ENCODE measurements at regions not wholly inside any gene's neighbourhood (a gene's known extent, or its start where the extent isn't known, plus 50 kb on each side); places are given as distances from the start of the nearest gene placed in this dataset.
"Not testable (repeated sequence)": the region's sequence is repeated elsewhere in the genome, so short reads cannot be mapped to it uniquely, and the experiment has no call there.

DNA sequence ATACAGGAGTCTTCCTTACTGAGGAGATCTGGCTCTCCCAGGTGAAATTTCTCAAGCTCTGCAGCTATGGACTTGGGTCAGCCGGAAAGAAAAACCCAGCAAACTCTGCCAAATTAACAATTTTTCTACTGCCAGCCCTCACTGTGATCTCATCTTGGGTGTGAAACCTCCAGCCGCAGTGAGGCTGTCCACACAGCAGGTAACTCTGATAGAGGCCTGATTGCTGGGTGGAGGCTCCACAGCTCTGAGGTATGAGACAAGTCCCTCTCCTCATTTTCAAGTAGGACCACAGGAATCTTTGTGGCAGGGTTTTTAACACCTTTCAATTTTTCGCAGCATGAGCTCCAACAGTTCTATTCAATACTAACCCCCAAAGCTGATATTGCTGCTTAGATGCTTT is 430.6 kb upstream of the RAB6C start:
- Mint-ChIP-seq H3K4me3 (no peak overlapping the region), H3K36me3 (no peaks in the 10 kb centered on the region), H3K4me1 (no peaks in the 10 kb centered on the region), H3K9me3 (peaks cover 1 to 5% (median 2%) of the 10 kb centered on the region in 5 donors), H3K27me3 (no peaks in the 10 kb centered on the region), H3K27ac (no peak overlapping the region)
- H3K27ac ChIP-seq (ENCODE audit: low read depth, low read length) = no peak overlapping the region
- ChIA-PET CTCF (no interaction called here), POLR2A (no interaction called here)
- H3K9me3 ChIP-seq (ENCODE audit: low read length) = no peaks in the 10 kb centered on the region
- H3K4me3 ChIP-seq (ENCODE audit: low read length) = no peak overlapping the region
- H3K36me3 ChIP-seq (ENCODE audit: insufficient read depth, low read length) = no peaks in the 10 kb centered on the region
- no peak for DNase-seq
- H3K27me3 ChIP-seq (ENCODE audit: insufficient read depth, low read length, poor library complexity, severe bottlenecking) = no peaks in the 10 kb centered on the region
- no peaks in the 10 kb centered on the region for H3K4me1 ChIP-seq (ENCODE audit: insufficient read depth, low read length)

GRCh38 chr2:129550536-129550935 is 428.9 kb upstream of the RAB6C start:
- Mint-ChIP-seq H3K27me3 (no peaks in the 10 kb centered on the region), H3K9me3 (peaks cover 0 to 2% (median 2%) of the 10 kb centered on the region in 5 donors), H3K36me3 (no peaks in the 10 kb centered on the region), H3K4me1 (no peaks in the 10 kb centered on the region), H3K27ac (no peak overlapping the region), H3K4me3 (no peak overlapping the region)
- Histone ChIP-seq H3K4me1 (ENCODE audit: insufficient read depth, low read length) (no peaks in the 10 kb centered on the region), H3K27me3 (ENCODE audit: insufficient read depth, low read length, poor library complexity, severe bottlenecking) (no peaks in the 10 kb centered on the region), H3K27ac (ENCODE audit: low read depth, low read length) (no peak overlapping the region), H3K9me3 (ENCODE audit: low read length) (no peaks in the 10 kb centered on the region), H3K4me3 (ENCODE audit: low read length) (no peak overlapping the region), H3K36me3 (ENCODE audit: insufficient read depth, low read length) (no peaks in the 10 kb centered on the region)
- no peak for DNase-seq
- POLR2A ChIA-PET = no interaction called here
- CTCF ChIA-PET = interaction anchor here (0.6 kb wide), 1 partner anchor 32 kb away, joined by 3 read pairs; no protein-coding TSS in a partner anchor

DNA sequence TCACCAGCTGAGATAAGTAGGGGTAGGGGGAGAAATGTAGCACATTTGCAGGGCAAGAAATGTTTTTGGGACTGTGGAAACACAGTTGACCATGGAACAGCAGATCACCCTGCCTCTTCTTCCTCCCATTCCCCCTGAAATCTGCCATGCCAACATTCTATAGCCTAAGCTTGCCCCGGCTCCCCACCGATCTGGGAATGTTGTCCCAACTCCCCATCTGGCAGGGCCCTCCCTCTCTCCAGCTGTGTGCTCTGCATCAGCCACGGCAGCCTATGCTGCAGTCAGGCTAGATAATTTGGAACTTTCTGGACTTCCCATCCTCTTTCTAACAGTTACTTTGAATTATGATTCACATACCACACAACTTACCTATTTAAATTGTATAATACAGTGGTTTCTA is 425.1 kb upstream of the RAB6C start:
- Histone ChIP-seq H3K4me3 (ENCODE audit: low read length) (no peak overlapping the region), H3K9me3 (ENCODE audit: low read length) (no peaks in the 10 kb centered on the region), H3K27ac (ENCODE audit: low read depth, low read length) (no peak overlapping the region), H3K36me3 (ENCODE audit: insufficient read depth, low read length) (no peaks in the 10 kb centered on the region), H3K4me1 (ENCODE audit: insufficient read depth, low read length) (no peaks in the 10 kb centered on the region), H3K27me3 (ENCODE audit: insufficient read depth, low read length, poor library complexity, severe bottlenecking) (no peaks in the 10 kb centered on the region)
- Mint-ChIP-seq H3K4me3 (no peak overlapping the region), H3K9me3 (peaks cover 0 to 2% (median 0%) of the 10 kb centered on the region in 5 donors), H3K4me1 (no peaks in the 10 kb centered on the region), H3K27ac (no peak overlapping the region), H3K36me3 (no peaks in the 10 kb centered on the region), H3K27me3 (no peaks in the 10 kb centered on the region)
- no peak for DNase-seq
- CTCF ChIA-PET = no interaction called here
- POLR2A ChIA-PET = no interaction called here

GRCh38 chr2:129559101-129559500 is 420.4 kb upstream of the RAB6C start:
- Mint-ChIP-seq H3K9me3 (peaks cover 0 to 4% (median 0%) of the 10 kb centered on the region in 5 donors), H3K27ac (no peak overlapping the region), H3K27me3 (peaks cover 0 to 1% of the 10 kb centered on the region in 2 donors), H3K4me3 (no peak overlapping the region), H3K36me3 (no peaks in the 10 kb centered on the region), H3K4me1 (no peaks in the 10 kb centered on the region)
- Histone ChIP-seq H3K9me3 (ENCODE audit: low read length) (no peaks in the 10 kb centered on the region), H3K4me3 (ENCODE audit: low read length) (no peak overlapping the region), H3K4me1 (ENCODE audit: insufficient read depth, low read length) (no peaks in the 10 kb centered on the region), H3K36me3 (ENCODE audit: insufficient read depth, low read length) (no peaks in the 10 kb centered on the region), H3K27me3 (ENCODE audit: insufficient read depth, low read length, poor library complexity, severe bottlenecking) (no peaks in the 10 kb centered on the region), H3K27ac (ENCODE audit: low read depth, low read length) (no peak overlapping the region)
- ChIA-PET POLR2A (no interaction called here), CTCF (no interaction called here)
- DNase-seq = no peak

- H3K36me3 ChIP-seq (ENCODE audit: insufficient read depth, low read length) = no peaks in the 10 kb centered on the region
- POLR2A ChIA-PET = no interaction called here
- H3K9me3 ChIP-seq (ENCODE audit: low read length) = no peaks in the 10 kb centered on the region
- H3K27ac ChIP-seq (ENCODE audit: low read depth, low read length) = no peak overlapping the region
- Mint-ChIP-seq H3K36me3 (no peaks in the 10 kb centered on the region), H3K27me3 (peaks cover 0 to 2% of the 10 kb centered on the region in 2 donors), H3K9me3 (peaks cover 9 to 23% (median 14%) of the 10 kb centered on the region in 5 donors), H3K4me3 (no peak overlapping the region), H3K4me1 (no peaks in the 10 kb centered on the region), H3K27ac (no peak overlapping the region)
- H3K27me3 ChIP-seq (ENCODE audit: insufficient read depth, low read length, poor library complexity, severe bottlenecking) = no peaks in the 10 kb centered on the region
- H3K4me3 ChIP-seq (ENCODE audit: low read length) = no peak overlapping the region
- no peak for DNase-seq
- H3K4me1 ChIP-seq (ENCODE audit: insufficient read depth, low read length) = no peaks in the 10 kb centered on the region
- CTCF ChIA-PET = no interaction called here
Observed at GRCh38 chr2:129565551-129566109, 413.8 kb upstream of the RAB6C start.

GRCh38 chr2:129570812-129571211 is 408.7 kb upstream of the RAB6C start:
- H3K36me3 ChIP-seq (ENCODE audit: insufficient read depth, low read length); H3K4me1 ChIP-seq (ENCODE audit: insufficient read depth, low read length); H3K4me1 Mint-ChIP-seq; H3K36me3 Mint-ChIP-seq; POLR2A ChIA-PET; H3K4me3 Mint-ChIP-seq; H3K27ac ChIP-seq (ENCODE audit: low read depth, low read length); H3K27ac Mint-ChIP-seq; H3K27me3 Mint-ChIP-seq; DNase-seq; H3K9me3 ChIP-seq (ENCODE audit: low read length); H3K4me3 ChIP-seq (ENCODE audit: low read length); CTCF ChIA-PET; H3K27me3 ChIP-seq (ENCODE audit: insufficient read depth, low read length, poor library complexity, severe bottlenecking): not testable (repeated sequence)
- peaks cover 21 to 45% (median 25%) of the 10 kb centered on the region in 5 donors for H3K9me3 Mint-ChIP-seq

- no peak overlapping the region for H3K27ac Mint-ChIP-seq
- no peak for DNase-seq
- H3K4me1 Mint-ChIP-seq = no peaks in the 10 kb centered on the region
- H3K4me3 Mint-ChIP-seq = no peak overlapping the region
- Histone ChIP-seq H3K36me3 (ENCODE audit: insufficient read depth, low read length) (no peaks in the 10 kb centered on the region), H3K4me3 (ENCODE audit: low read length) (no peak overlapping the region), H3K9me3 (ENCODE audit: low read length) (no peaks in the 10 kb centered on the region), H3K27me3 (ENCODE audit: insufficient read depth, low read length, poor library complexity, severe bottlenecking) (no peaks in the 10 kb centered on the region), H3K4me1 (ENCODE audit: insufficient read depth, low read length) (no peaks in the 10 kb centered on the region), H3K27ac (ENCODE audit: low read depth, low read length) (no peak overlapping the region)
- ChIA-PET POLR2A (no interaction called here), CTCF (no interaction called here)
- peaks cover 15 to 32% (median 24%) of the 10 kb centered on the region in 5 donors for H3K9me3 Mint-ChIP-seq
- H3K27me3 Mint-ChIP-seq = no peaks in the 10 kb centered on the region
- H3K36me3 Mint-ChIP-seq = no peaks in the 10 kb centered on the region
Observed at GRCh38 chr2:129575431-129575830, 404.0 kb upstream of the RAB6C start.

GRCh38 chr2:129575880-129576279 is 403.6 kb upstream of the RAB6C start:
- H3K36me3 ChIP-seq (ENCODE audit: insufficient read depth, low read length) = no peaks in the 10 kb centered on the region
- Mint-ChIP-seq H3K27ac (no peak overlapping the region), H3K36me3 (no peaks in the 10 kb centered on the region), H3K4me3 (no peak overlapping the region), H3K27me3 (no peaks in the 10 kb centered on the region), H3K4me1 (no peaks in the 10 kb centered on the region), H3K9me3 (peaks cover 13 to 28% (median 20%) of the 10 kb centered on the region in 5 donors)
- no peaks in the 10 kb centered on the region for H3K4me1 ChIP-seq (ENCODE audit: insufficient read depth, low read length)
- ChIA-PET CTCF (no interaction called here), POLR2A (no interaction called here)
- DNase-seq = no peak
- H3K9me3 ChIP-seq (ENCODE audit: low read length) = no peaks in the 10 kb centered on the region
- no peak overlapping the region for H3K4me3 ChIP-seq (ENCODE audit: low read length)
- H3K27ac ChIP-seq (ENCODE audit: low read depth, low read length) = no peak overlapping the region
- H3K27me3 ChIP-seq (ENCODE audit: insufficient read depth, low read length, poor library complexity, severe bottlenecking) = no peaks in the 10 kb centered on the region

GRCh38 chr2:129580001-129580400 is 399.5 kb upstream of the RAB6C start:
- H3K27ac ChIP-seq (ENCODE audit: low read depth, low read length) = no peak overlapping the region

More at GRCh38 chr2:129580001-129580400, 399.5 kb upstream of the RAB6C start:
- Histone ChIP-seq H3K27me3 (ENCODE audit: insufficient read depth, low read length, poor library complexity, severe bottlenecking) (no peaks in the 10 kb centered on the region), H3K36me3 (ENCODE audit: insufficient read depth, low read length) (no peaks in the 10 kb centered on the region), H3K9me3 (ENCODE audit: low read length) (no peaks in the 10 kb centered on the region), H3K4me3 (ENCODE audit: low read length) (no peak overlapping the region), H3K4me1 (ENCODE audit: insufficient read depth, low read length) (no peaks in the 10 kb centered on the region)
- H3K9me3 Mint-ChIP-seq = peaks cover 0 to 17% (median 10%) of the 10 kb centered on the region in 5 donors
- CTCF ChIA-PET = no interaction called here
- DNase-seq = no peak
- no peak overlapping the region for H3K27ac Mint-ChIP-seq
- H3K4me3 Mint-ChIP-seq = no peak overlapping the region
- H3K4me1 Mint-ChIP-seq = no peaks in the 10 kb centered on the region
- H3K36me3 Mint-ChIP-seq = no peaks in the 10 kb centered on the region
- H3K27me3 Mint-ChIP-seq = no peaks in the 10 kb centered on the region
- POLR2A ChIA-PET = no interaction called here
